Sigmoid colon (tissue), 4 donors: ENCODE measurements at regions not wholly inside any gene's neighbourhood (a gene's known extent, or its start where the extent isn't known, plus 50 kb on each side); places are given as distances from the start of the nearest gene placed in this dataset.

Source experiments
- POLR2A ChIP-seq, 2 donors: fragments of 450-650 bp; IDR thresholded peaks; one replicate each; pipeline ENCODE4 v1.6.1; 2016; ENCODE audit warnings: antibody characterized with exemption in 2 of 2, mild to moderate bottlenecking in 2 of 2, moderate library complexity in 2 of 2
- POLR2AphosphoS5 ChIP-seq, 4 donors: sonication (generic); formaldehyde crosslinking; IDR thresholded peaks; one replicate each; pipeline ENCODE4 v1.6.1; 2017; ENCODE audit warnings: antibody characterized with exemption in 4 of 4
- TF ChIP-seq, protein P1 (sequence below), 4 experiments: fragments of 450-650 bp in 3 of 4; fragments of 200-600 bp in 1 of 4; IDR thresholded peaks; one replicate each; pipeline ENCODE4 v1.5.1; 2016 to 2019; ENCODE audit warnings: antibody characterized with exemption in 4 of 4, mild to moderate bottlenecking in 3 of 4, moderate library complexity in 2 of 4

GRCh38 chr3:13248640-13249039, 171.5 kb downstream of the NUP210 start:
- TF ChIP-seq POLR2AphosphoS5 (IDR thresholded peaks at IDR 0.05): no peak
- TF ChIP-seq, protein P1, sequence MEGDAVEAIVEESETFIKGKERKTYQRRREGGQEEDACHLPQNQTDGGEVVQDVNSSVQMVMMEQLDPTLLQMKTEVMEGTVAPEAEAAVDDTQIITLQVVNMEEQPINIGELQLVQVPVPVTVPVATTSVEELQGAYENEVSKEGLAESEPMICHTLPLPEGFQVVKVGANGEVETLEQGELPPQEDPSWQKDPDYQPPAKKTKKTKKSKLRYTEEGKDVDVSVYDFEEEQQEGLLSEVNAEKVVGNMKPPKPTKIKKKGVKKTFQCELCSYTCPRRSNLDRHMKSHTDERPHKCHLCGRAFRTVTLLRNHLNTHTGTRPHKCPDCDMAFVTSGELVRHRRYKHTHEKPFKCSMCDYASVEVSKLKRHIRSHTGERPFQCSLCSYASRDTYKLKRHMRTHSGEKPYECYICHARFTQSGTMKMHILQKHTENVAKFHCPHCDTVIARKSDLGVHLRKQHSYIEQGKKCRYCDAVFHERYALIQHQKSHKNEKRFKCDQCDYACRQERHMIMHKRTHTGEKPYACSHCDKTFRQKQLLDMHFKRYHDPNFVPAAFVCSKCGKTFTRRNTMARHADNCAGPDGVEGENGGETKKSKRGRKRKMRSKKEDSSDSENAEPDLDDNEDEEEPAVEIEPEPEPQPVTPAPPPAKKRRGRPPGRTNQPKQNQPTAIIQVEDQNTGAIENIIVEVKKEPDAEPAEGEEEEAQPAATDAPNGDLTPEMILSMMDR (IDR thresholded peaks at IDR 0.05): no peak
- TF ChIP-seq POLR2A (IDR thresholded peaks at IDR 0.05): no peak
